ENCODE measurements at regions not wholly inside any gene's neighbourhood (a gene's known extent, or its start where the extent isn't known, plus 50 kb on each side); places are given as distances from the start of the nearest gene placed in this dataset.
A peak's percentile ranks its signal among the peaks of the same experiment; 100 is the strongest.

DNA sequence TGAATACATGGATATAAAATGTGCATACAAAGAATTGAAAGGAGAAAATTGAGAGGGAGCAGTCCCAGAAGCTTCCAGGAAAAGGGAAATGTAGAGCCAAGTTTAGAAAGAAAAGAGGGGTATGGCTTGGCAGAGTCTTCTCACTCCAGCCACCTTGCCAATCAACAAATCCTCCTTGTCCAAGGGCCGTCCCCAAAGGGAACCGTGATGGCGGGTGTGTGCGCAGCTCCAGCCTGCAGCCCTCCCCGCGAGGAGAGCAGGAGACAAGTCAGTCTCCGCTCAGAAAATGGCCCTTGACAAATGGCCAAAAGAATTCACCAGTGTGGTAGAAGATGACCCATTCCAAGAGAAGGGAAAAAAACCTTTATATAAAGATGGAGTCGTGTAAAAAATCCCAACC lies 448.3 kb upstream of the POU3F3 start:
- 67% methylated on average over 8 of the region's 8 CpGs for WGBS

GRCh38 chr2:104406261-104406726 lies 447.6 kb upstream of the POU3F3 start:
- H3K4me3 ChIP-seq, result no peak overlapping the region
- no peaks in the 10 kb centered on the region for H3K36me3 ChIP-seq
- 57% methylated on average over 10 of the region's 10 CpGs for WGBS
- H3K27me3 ChIP-seq, result no peaks in the 10 kb centered on the region
- TF ChIP-seq POLR2A (IDR thresholded peaks at IDR 0.05) (no peak), EP300 (IDR thresholded peaks at IDR 0.05) (no peak), POLR2AphosphoS5 (IDR thresholded peaks at IDR 0.05) (no peak), CTCF (IDR thresholded peaks at IDR 0.05) (no peak)
- H3K4me1 ChIP-seq, result no peaks in the 10 kb centered on the region
- no peak for DNase-seq (ENCODE audit: low spot score in 2 of 2)
- H3K9me3 ChIP-seq, result no peaks in the 10 kb centered on the region
- no peak overlapping the region for H3K27ac ChIP-seq

More for the DNA sequence above, 448.3 kb upstream of the POU3F3 start:
- H3K27me3 ChIP-seq, result no peaks in the 10 kb centered on the region
- H3K36me3 ChIP-seq, result no peaks in the 10 kb centered on the region
- TF ChIP-seq POLR2AphosphoS5 (IDR thresholded peaks at IDR 0.05) (no peak), CTCF (IDR thresholded peaks at IDR 0.05) (no peak), EP300 (IDR thresholded peaks at IDR 0.05) (no peak), POLR2A (IDR thresholded peaks at IDR 0.05) (no peak)
- no peak overlapping the region for H3K4me3 ChIP-seq
- no peak for DNase-seq (ENCODE audit: low spot score in 2 of 2)
- no peaks in the 10 kb centered on the region for H3K9me3 ChIP-seq
- no peaks in the 10 kb centered on the region for H3K4me1 ChIP-seq
- no peak overlapping the region for H3K27ac ChIP-seq

DNA sequence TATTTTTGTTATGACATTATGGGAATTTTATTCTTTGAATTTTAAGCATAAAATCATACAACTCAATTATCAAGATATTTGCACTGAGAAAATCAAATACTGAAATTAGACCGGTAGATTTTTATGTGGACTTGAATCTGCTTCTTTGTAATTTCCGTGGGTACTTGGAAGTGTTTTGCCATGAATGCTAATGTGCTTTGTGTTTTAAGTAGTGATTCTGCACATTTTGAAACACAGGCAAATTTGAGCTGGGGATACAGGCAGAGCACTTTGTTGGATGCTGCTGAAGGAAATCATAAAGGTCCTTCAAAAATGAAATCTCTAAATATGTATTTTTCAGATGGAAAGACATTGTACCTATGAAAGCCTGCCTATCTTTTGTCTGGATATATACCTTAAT lies 446.3 kb upstream of the POU3F3 start:
- Histone ChIP-seq H3K27me3 (no peaks in the 10 kb centered on the region), H3K4me3 (no peak overlapping the region), H3K4me1 (no peaks in the 10 kb centered on the region), H3K27ac (no peak overlapping the region), H3K36me3 (no peaks in the 10 kb centered on the region), H3K9me3 (no peaks in the 10 kb centered on the region)
- TF ChIP-seq CTCF (IDR thresholded peaks at IDR 0.05) (no peak), POLR2A (IDR thresholded peaks at IDR 0.05) (no peak), EP300 (IDR thresholded peaks at IDR 0.05) (no peak), POLR2AphosphoS5 (IDR thresholded peaks at IDR 0.05) (no peak)
- WGBS, result 80% methylated on average over 2 of the region's 2 CpGs
- DNase-seq (ENCODE audit: low spot score in 2 of 2), result no peak

DNA sequence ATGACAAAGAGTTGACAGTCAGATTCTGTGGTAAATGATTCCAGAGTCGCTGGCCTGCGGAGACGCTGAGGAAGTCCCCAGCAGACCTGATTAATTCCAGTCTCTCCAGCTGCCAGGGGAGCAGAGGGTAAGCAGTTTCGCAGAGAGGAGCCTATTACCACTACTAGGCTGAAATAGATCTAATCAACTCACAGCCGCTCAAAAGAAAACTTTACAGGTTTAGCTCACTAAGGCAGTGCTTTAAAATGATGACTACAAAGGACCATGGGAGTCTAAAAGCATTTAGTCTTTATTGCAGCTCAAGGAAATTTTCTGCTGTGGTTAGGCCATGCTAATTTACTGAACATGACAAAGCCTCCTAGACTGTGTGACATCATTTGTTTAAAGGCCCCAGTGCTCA lies 445.6 kb upstream of the POU3F3 start:
- Histone ChIP-seq H3K4me1 (no peaks in the 10 kb centered on the region), H3K27me3 (no peaks in the 10 kb centered on the region), H3K9me3 (no peaks in the 10 kb centered on the region), H3K36me3 (no peaks in the 10 kb centered on the region), H3K4me3 (no peak overlapping the region), H3K27ac (no peak overlapping the region)
- no peak for DNase-seq (ENCODE audit: low spot score in 2 of 2)
- TF ChIP-seq EP300 (IDR thresholded peaks at IDR 0.05), result no peak
- no peak for TF ChIP-seq CTCF (IDR thresholded peaks at IDR 0.05)
- TF ChIP-seq POLR2AphosphoS5 (IDR thresholded peaks at IDR 0.05), result no peak
- TF ChIP-seq POLR2A (IDR thresholded peaks at IDR 0.05), result no peak
- 39% methylated on average over 5 of the region's 5 CpGs for WGBS

- Histone ChIP-seq H3K9me3 (no peaks in the 10 kb centered on the region), H3K36me3 (no peaks in the 10 kb centered on the region), H3K27ac (no peak overlapping the region), H3K27me3 (no peaks in the 10 kb centered on the region), H3K4me3 (no peak overlapping the region), H3K4me1 (no peaks in the 10 kb centered on the region)
- WGBS, result 64% methylated on average over 3 of the region's 3 CpGs
- TF ChIP-seq POLR2AphosphoS5 (IDR thresholded peaks at IDR 0.05), result no peak
- no peak for DNase-seq (ENCODE audit: low spot score in 2 of 2)
These were observed 443.8 kb upstream of the POU3F3 start for GRCh38 chr2:104410136-104410535.

GRCh38 chr2:104412384-104412783 lies 441.5 kb upstream of the POU3F3 start:
- Histone ChIP-seq H3K9me3 (no peaks in the 10 kb centered on the region), H3K4me3 (no peak overlapping the region), H3K27ac (no peak overlapping the region), H3K4me1 (no peaks in the 10 kb centered on the region), H3K27me3 (no peaks in the 10 kb centered on the region), H3K36me3 (no peaks in the 10 kb centered on the region)
- DNase-seq (ENCODE audit: low spot score in 2 of 2), result no peak
- WGBS, result 16% methylated on average over 2 of the region's 2 CpGs
- TF ChIP-seq CTCF (IDR thresholded peaks at IDR 0.05) (peak in 1 of 2 donors; percentile 20), EP300 (IDR thresholded peaks at IDR 0.05) (no peak)
